ENCODE measurements at regions not wholly inside any gene's neighbourhood (a gene's known extent, or its start where the extent isn't known, plus 50 kb on each side); places are given as distances from the start of the nearest gene placed in this dataset.

DNA sequence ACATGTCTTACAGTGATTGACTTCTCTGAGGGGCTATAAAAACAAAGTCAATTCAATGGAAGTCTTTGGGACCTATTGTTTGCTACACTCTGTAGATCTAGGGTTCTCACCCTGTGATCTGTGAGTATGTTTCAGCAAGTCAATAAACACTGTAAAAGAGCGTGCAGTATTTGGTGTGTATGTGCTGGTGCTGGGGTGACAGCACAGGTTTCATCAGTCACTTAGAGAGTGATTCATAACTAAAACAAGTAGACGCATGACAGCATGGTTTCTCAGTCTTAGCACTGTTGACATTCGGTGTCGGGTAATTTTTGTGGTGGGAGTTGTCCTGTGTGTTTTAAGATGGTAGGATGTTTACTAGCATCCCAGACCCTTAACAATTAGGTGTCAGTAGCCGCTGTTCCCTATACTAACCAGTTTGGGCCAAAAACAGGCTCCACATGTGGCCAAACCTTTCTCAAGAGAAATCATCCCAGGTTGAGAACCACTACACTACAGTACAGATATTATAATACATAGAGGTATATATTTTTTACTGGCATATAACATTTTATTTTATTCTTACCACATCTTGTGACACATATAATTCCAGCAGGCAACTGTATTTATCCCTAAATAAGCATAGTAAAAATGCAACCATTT, 411.8 kb downstream of the ARL4A start:
- H3K4me3 ChIP-seq (ENCODE audit: low read depth, low read length), result no peak overlapping the region
- no peak for TF ChIP-seq CTCF (IDR thresholded peaks at IDR 0.05; ENCODE audit: insufficient read depth, low read depth, low read length)
- DNase-seq (ENCODE audit: low read depth), result no peak

GRCh38 chr7:13104128-13104527, 416.7 kb downstream of the ARL4A start:
- no peak overlapping the region for H3K4me3 ChIP-seq (ENCODE audit: low read depth, low read length)
- TF ChIP-seq CTCF (IDR thresholded peaks at IDR 0.05; ENCODE audit: insufficient read depth, low read depth, low read length), result no peak
- no peak for DNase-seq (ENCODE audit: low read depth)

- DNase-seq (ENCODE audit: low read depth), result no peak
- no peak overlapping the region for H3K4me3 ChIP-seq (ENCODE audit: low read depth, low read length)
- TF ChIP-seq CTCF (IDR thresholded peaks at IDR 0.05; ENCODE audit: insufficient read depth, low read depth, low read length), result no peak
Measured at GRCh38 chr7:13105209-13105608, 417.8 kb downstream of the ARL4A start.

DNA sequence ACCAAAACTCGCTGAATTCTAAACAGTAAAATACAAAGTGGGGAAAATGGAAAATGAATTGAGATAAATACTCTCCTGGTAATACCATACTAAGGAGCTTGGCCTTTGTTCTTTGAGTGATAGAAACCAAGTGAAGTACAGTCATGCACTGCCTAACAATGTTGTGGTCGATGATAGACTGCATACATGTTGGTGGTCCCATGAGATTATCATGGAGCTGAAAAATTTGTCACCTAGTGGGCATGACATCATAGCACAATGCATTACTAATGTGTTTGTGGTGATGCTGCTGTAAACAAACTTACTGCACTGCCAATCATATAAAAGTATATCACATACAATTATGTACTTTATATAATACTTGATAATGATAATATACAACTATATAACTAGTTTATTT, 419.1 kb downstream of the ARL4A start:
- DNase-seq (ENCODE audit: low read depth), result no peak
- TF ChIP-seq CTCF (IDR thresholded peaks at IDR 0.05; ENCODE audit: insufficient read depth, low read depth, low read length), result no peak
- H3K4me3 ChIP-seq (ENCODE audit: low read depth, low read length), result no peak overlapping the region

GRCh38 chr7:13107291-13107690, 419.9 kb downstream of the ARL4A start:
- no peak for TF ChIP-seq CTCF (IDR thresholded peaks at IDR 0.05; ENCODE audit: insufficient read depth, low read depth, low read length)
- DNase-seq (ENCODE audit: low read depth), result no peak
- no peak overlapping the region for H3K4me3 ChIP-seq (ENCODE audit: low read depth, low read length)

GRCh38 chr7:13108061-13108460, 420.6 kb downstream of the ARL4A start:
- H3K4me3 ChIP-seq (ENCODE audit: low read depth, low read length), result no peak overlapping the region
- no peak for DNase-seq (ENCODE audit: low read depth)
- TF ChIP-seq CTCF (IDR thresholded peaks at IDR 0.05; ENCODE audit: insufficient read depth, low read depth, low read length), result no peak

DNA sequence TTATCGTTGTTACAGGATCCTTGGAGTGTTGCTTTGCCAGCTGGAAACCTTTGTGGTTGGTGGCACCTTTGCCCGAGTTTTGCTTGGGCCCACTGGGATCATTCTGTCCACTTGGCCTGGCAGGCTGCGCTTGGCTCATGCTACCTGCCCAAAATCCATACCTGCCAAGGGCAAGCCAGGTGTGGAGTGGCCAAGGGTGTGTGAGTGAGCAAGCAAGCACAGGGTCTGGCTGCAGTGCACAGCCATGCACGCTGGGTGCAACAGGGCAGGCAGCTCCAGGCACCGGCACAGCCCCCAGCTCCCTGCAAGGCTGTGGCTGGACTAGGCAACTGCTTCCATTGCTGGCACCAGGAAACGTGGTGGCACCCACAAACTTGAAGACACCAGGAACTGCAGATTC, 421.8 kb downstream of the ARL4A start:
- H3K4me3 ChIP-seq (ENCODE audit: low read depth, low read length), result no peak overlapping the region
- no peak for DNase-seq (ENCODE audit: low read depth)
- no peak for TF ChIP-seq CTCF (IDR thresholded peaks at IDR 0.05; ENCODE audit: insufficient read depth, low read depth, low read length)
